H9 (cell line): ENCODE measurements at regions not wholly inside any gene's neighbourhood (a gene's known extent, or its start where the extent isn't known, plus 50 kb on each side); places are given as distances from the start of the nearest gene placed in this dataset.

ENCODE experiments used
- DNase-seq: peaks from one replicate; pipeline ENCODE4 v3.0.0-alpha.2; 2017
- H2AFZ ChIP-seq: one replicate; pipeline ENCODE4 v1.6.1; 2013; ENCODE audit warnings: mild to moderate bottlenecking, low read length, control low read depth, moderate library complexity
- H2AK5ac ChIP-seq: 2 replicates; pipeline ENCODE4 v1.6.1; 2013; ENCODE audit warnings: low read length, control low read depth, mixed read lengths; ENCODE audit not compliant: insufficient read length
- H2BK120ac ChIP-seq: one replicate; pipeline ENCODE4 v1.6.1; 2013; ENCODE audit warnings: low read depth, mild to moderate bottlenecking, low read length, control low read depth, inconsistent platforms; ENCODE audit not compliant: poor library complexity, severe bottlenecking
- H2BK12ac ChIP-seq: 2 replicates; pipeline ENCODE4 v1.6.1; 2013; ENCODE audit warnings: low read length, control low read depth, mixed read lengths, low read depth; ENCODE audit not compliant: insufficient read length
- H2BK15ac ChIP-seq: 2 replicates; pipeline ENCODE4 v1.6.1; 2013; ENCODE audit warnings: low read depth, low read length, control low read depth
- H2BK20ac ChIP-seq: one replicate; pipeline ENCODE4 v1.6.1; 2013; ENCODE audit warnings: low read depth, mild to moderate bottlenecking, low read length, control low read depth, inconsistent platforms; ENCODE audit not compliant: poor library complexity, severe bottlenecking
- H2BK5ac ChIP-seq: 2 replicates; pipeline ENCODE4 v1.6.1; 2013; ENCODE audit warnings: low read length, control low read depth, mixed read lengths; ENCODE audit not compliant: insufficient read length
- H3K14ac ChIP-seq: 2 replicates; pipeline ENCODE4 v1.6.1; 2013; ENCODE audit warnings: low read length, control low read depth; ENCODE audit not compliant: insufficient read depth
- H3K18ac ChIP-seq: 2 replicates; pipeline ENCODE4 v1.6.1; 2013; ENCODE audit warnings: low read depth, mild to moderate bottlenecking, mixed read lengths, low read length, control low read depth; ENCODE audit not compliant: insufficient read length
- H3K23ac ChIP-seq: 2 replicates; pipeline ENCODE4 v1.6.1; 2013; ENCODE audit warnings: low read length, control low read depth, mixed read lengths, low read depth; ENCODE audit not compliant: insufficient read length
- H3K23me2 ChIP-seq: 2 replicates; pipeline ENCODE4 v1.6.1; 2013; ENCODE audit warnings: low read depth, mild to moderate bottlenecking, mixed read lengths, low read length, control low read depth; ENCODE audit not compliant: insufficient read length, poor library complexity, severe bottlenecking
- H3K27ac ChIP-seq: 2 replicates; pipeline ENCODE4 v1.5.1; 2013; ENCODE audit warnings: low read length, control low read depth, mixed read lengths, low read depth; ENCODE audit not compliant: insufficient read length
- H3K27me3 ChIP-seq: 2 replicates; pipeline ENCODE4 v1.6.1; 2013; ENCODE audit warnings: low read length, control low read depth, inconsistent platforms; ENCODE audit not compliant: insufficient read depth
- H3K4ac ChIP-seq: 2 replicates; pipeline ENCODE4 v1.6.1; 2013; ENCODE audit warnings: low read depth, mild to moderate bottlenecking, control low read depth, inconsistent platforms, low read length, moderate library complexity
- H3K4me1 ChIP-seq: 2 replicates; pipeline ENCODE4 v1.6.1; 2013; ENCODE audit warnings: low read length, control low read depth, inconsistent platforms; ENCODE audit not compliant: insufficient read depth
- H3K4me2 ChIP-seq: 2 replicates; pipeline ENCODE4 v1.6.1; 2013; ENCODE audit warnings: low read length, control low read depth, mixed read lengths; ENCODE audit not compliant: insufficient read length, insufficient read depth
- H3K56ac ChIP-seq: 2 replicates; pipeline ENCODE4 v1.6.1; 2013; ENCODE audit warnings: low read depth, mild to moderate bottlenecking, mixed read lengths, low read length, control low read depth; ENCODE audit not compliant: insufficient read length
- H3K79me1 ChIP-seq: 2 replicates; pipeline ENCODE4 v1.6.1; 2013; ENCODE audit warnings: low read depth, mild to moderate bottlenecking, moderate library complexity, low read length, control low read depth, inconsistent platforms; ENCODE audit not compliant: insufficient read depth, poor library complexity, severe bottlenecking
- H3K79me2 ChIP-seq: 2 replicates; pipeline ENCODE4 v1.6.1; 2013; ENCODE audit warnings: low read length, control low read depth, inconsistent platforms; ENCODE audit not compliant: insufficient read depth
- H3K9ac ChIP-seq: 2 replicates; pipeline ENCODE4 v1.6.1; 2013; ENCODE audit warnings: low read length, control low read depth, mixed read lengths; ENCODE audit not compliant: insufficient read length; ENCODE audit errors: extremely low read depth
- H3K9me3 ChIP-seq: one replicate; pipeline ENCODE4 v1.6.1; 2013; ENCODE audit warnings: low read depth, low read length, inconsistent platforms; ENCODE audit not compliant: control insufficient read depth
- H3T11ph ChIP-seq: one replicate; pipeline ENCODE4 v1.6.1; 2013; ENCODE audit warnings: mild to moderate bottlenecking, low read length, control low read depth, inconsistent platforms
- H4K20me1 ChIP-seq: one replicate; pipeline ENCODE4 v1.6.1; 2013; ENCODE audit not compliant: control insufficient read depth, insufficient read length, insufficient read depth
- H4K5ac ChIP-seq: 2 replicates; pipeline ENCODE4 v1.6.1; 2013; ENCODE audit warnings: low read depth, mild to moderate bottlenecking, mixed read lengths, low read length, control low read depth; ENCODE audit not compliant: insufficient read length
- H4K8ac ChIP-seq: replicated peaks from 2 replicates; pipeline ENCODE4 v1.6.1; 2013; ENCODE audit warnings: low read length, control low read depth, mixed read lengths, low read depth; ENCODE audit not compliant: insufficient read length
- H4K91ac ChIP-seq: 2 replicates; pipeline ENCODE4 v1.6.1; 2013; ENCODE audit warnings: low read depth, mild to moderate bottlenecking, moderate library complexity, mixed read lengths, low read length, control low read depth; ENCODE audit not compliant: insufficient read length
- H3K27ac Mint-ChIP-seq, 3 experiments: 2 replicates in 2 of 3; 3 replicates in 1 of 3; pipeline ENCODE4 v1.8.0; 2020 to 2021; ENCODE audit warnings: mixed read lengths in 3 of 3, mild to moderate bottlenecking in 1 of 3, moderate library complexity in 1 of 3
- H3K27me3 Mint-ChIP-seq: 2 replicates; pipeline ENCODE4 v1.8.0; 2021; ENCODE audit warnings: low read depth, mild to moderate bottlenecking, moderate library complexity, mixed read lengths
- H3K36me3 Mint-ChIP-seq, 3 experiments: 2 replicates in 2 of 3; 3 replicates in 1 of 3; pipeline ENCODE4 v1.8.0; 2020 to 2021; ENCODE audit warnings: low read depth in 3 of 3, mixed read lengths in 3 of 3; ENCODE audit not compliant: insufficient read depth in 1 of 3
- H3K4me1 Mint-ChIP-seq, 2 experiments: 2 replicates each; pipeline ENCODE4 v1.8.0; 2020; ENCODE audit warnings: mixed read lengths in 2 of 2
- H3K4me3 Mint-ChIP-seq, 2 experiments: 2 replicates in 1 of 2; 3 replicates in 1 of 2; pipeline ENCODE4 v1.8.0; 2020 to 2021; ENCODE audit warnings: mild to moderate bottlenecking in 2 of 2, mixed read lengths in 2 of 2, moderate library complexity in 1 of 2
- H3K9me3 Mint-ChIP-seq, 2 experiments: 2 replicates in 1 of 2; 3 replicates in 1 of 2; pipeline ENCODE4 v1.8.0; 2020; ENCODE audit warnings: mild to moderate bottlenecking in 2 of 2, mixed read lengths in 2 of 2, moderate library complexity in 1 of 2
- WGBS: extraction: QIAGEN DNeasy Blood & Tissue Kit; methylation state at CpG from one replicate; pipeline ENCODE4 v1.1.7; 2013; ENCODE audit warnings: missing lambda C conversion rate, low lambda C conversion rate, mixed read lengths; ENCODE audit not compliant: insufficient read length; ENCODE audit errors: extremely low coverage; 5-methylcytosine and 5-hydroxymethylcytosine counted together
- TF ChIP-seq, protein P1 (sequence below): fragments of 200-600 bp; sonication (generic); conservative IDR thresholded peaks from 3 replicates; pipeline ENCODE4 v1.8.0; 2021; ENCODE audit warnings: antibody characterized with exemption, mild to moderate bottlenecking

DNA sequence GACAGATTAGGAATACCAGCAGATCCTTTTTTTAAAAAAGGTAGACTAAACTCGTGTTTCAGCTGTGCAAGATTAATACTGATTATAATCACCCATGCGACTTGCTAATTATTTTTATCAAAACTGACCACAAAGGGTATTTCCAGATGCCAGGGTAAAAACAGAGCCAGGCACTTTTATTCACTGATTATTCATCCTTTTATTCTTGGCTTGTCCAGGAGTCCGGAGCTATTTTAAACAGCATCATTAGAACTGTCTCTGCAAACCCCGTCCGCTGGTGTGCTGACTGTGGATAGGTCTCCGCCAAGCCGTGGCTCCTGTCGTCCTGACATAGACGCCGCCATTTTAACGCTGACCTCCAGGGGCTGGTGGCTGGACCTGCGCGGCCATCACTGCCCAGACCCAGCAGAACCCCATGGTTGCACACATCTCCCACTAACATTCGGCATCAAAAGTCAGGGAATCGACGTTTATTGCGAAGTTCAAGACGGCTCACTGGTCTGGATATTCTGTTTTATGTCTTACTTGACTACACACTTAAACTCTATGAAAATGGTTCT lies 364.8 kb downstream of the THBS2 start:
- no peak overlapping the region for H3K4ac ChIP-seq
- Mint-ChIP-seq H3K27me3 (peaks cover 7% of the 10 kb centered on the region), H3K4me3 (no peak overlapping the region), H3K27ac (no peak overlapping the region; a peak in 1 of 7 replicates), H3K9me3 (peaks cover 0 to 5% of the 10 kb centered on the region in 2 experiments; a peak in 2 of 5 replicates), H3K4me1 (peaks cover 5 to 8% of the 10 kb centered on the region in 2 experiments), H3K36me3 (0 out of 7 replicates have a peak, but pooled peaks cover 0 to 2% (median 0%) of the 10 kb centered on the region in 3 experiments)
- no CpG with 5 or more reads among the region's 18 CpGs for WGBS
- H2AFZ ChIP-seq = no peak overlapping the region
- no peak overlapping the region for H3K56ac ChIP-seq
- H3K27ac ChIP-seq = no peak overlapping the region
- H4K5ac ChIP-seq = no peak overlapping the region
- DNase-seq = no peak
- H2AK5ac ChIP-seq = no peak overlapping the region
- H3K4me1 ChIP-seq = no peaks in the 10 kb centered on the region
- H4K91ac ChIP-seq = no peak overlapping the region
- no peak overlapping the region for H3K18ac ChIP-seq
- no peaks in the 10 kb centered on the region; the same call in 1 of the 2 replicates for H3K27me3 ChIP-seq
- no peak overlapping the region for H2BK120ac ChIP-seq
- no peak overlapping the region for H2BK15ac ChIP-seq
- H3K79me2 ChIP-seq = no peaks in the 10 kb centered on the region
- TF ChIP-seq, protein P1, sequence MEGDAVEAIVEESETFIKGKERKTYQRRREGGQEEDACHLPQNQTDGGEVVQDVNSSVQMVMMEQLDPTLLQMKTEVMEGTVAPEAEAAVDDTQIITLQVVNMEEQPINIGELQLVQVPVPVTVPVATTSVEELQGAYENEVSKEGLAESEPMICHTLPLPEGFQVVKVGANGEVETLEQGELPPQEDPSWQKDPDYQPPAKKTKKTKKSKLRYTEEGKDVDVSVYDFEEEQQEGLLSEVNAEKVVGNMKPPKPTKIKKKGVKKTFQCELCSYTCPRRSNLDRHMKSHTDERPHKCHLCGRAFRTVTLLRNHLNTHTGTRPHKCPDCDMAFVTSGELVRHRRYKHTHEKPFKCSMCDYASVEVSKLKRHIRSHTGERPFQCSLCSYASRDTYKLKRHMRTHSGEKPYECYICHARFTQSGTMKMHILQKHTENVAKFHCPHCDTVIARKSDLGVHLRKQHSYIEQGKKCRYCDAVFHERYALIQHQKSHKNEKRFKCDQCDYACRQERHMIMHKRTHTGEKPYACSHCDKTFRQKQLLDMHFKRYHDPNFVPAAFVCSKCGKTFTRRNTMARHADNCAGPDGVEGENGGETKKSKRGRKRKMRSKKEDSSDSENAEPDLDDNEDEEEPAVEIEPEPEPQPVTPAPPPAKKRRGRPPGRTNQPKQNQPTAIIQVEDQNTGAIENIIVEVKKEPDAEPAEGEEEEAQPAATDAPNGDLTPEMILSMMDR = 0 out of 3 replicates have a peak, but pooled peaks have one; percentile 10
- no peak overlapping the region for H3K9ac ChIP-seq
- H4K20me1 ChIP-seq = no peaks in the 10 kb centered on the region
- H3K79me1 ChIP-seq = no peaks in the 10 kb centered on the region
- no peak overlapping the region for H2BK12ac ChIP-seq
- no peak overlapping the region for H3K23ac ChIP-seq
- no peak overlapping the region for H3T11ph ChIP-seq
- H3K14ac ChIP-seq = no peak overlapping the region
- H3K4me2 ChIP-seq = no peak overlapping the region
- no peak overlapping the region for H2BK20ac ChIP-seq
- no peaks in the 10 kb centered on the region for H3K23me2 ChIP-seq
- H2BK5ac ChIP-seq = no peak overlapping the region
- no peaks in the 10 kb centered on the region for H3K9me3 ChIP-seq
- no peak overlapping the region for H4K8ac ChIP-seq
